ENCODE measurements at regions not wholly inside any gene's neighbourhood (a gene's known extent, or its start where the extent isn't known, plus 50 kb on each side); places are given as distances from the start of the nearest gene placed in this dataset.
"Not testable (repeated sequence)": the region's sequence is repeated elsewhere in the genome, so short reads cannot be mapped to it uniquely, and the experiment has no call there.

GRCh38 chr3:107150675-107151074 is 226.6 kb upstream of the CCDC54 start:
- no peak for DNase-seq (ENCODE audit: low spot score)

- DNase-seq (ENCODE audit: low spot score) = no peak
Measured at GRCh38 chr3:107153981-107154380, 223.3 kb upstream of the CCDC54 start.

GRCh38 chr3:107172411-107172810 is 204.8 kb upstream of the CCDC54 start:
- DNase-seq (ENCODE audit: low spot score) = no peak

- no peak for DNase-seq (ENCODE audit: low spot score)
Measured at GRCh38 chr3:107184375-107184774, 192.9 kb upstream of the CCDC54 start.

GRCh38 chr3:107188262-107188661 is 189.0 kb upstream of the CCDC54 start:
- DNase-seq (ENCODE audit: low spot score) = no peak

GRCh38 chr3:107189158-107189791 is 188.0 kb upstream of the CCDC54 start:
- no peak for DNase-seq (ENCODE audit: low spot score)

- no peak for DNase-seq (ENCODE audit: low spot score)
Measured at GRCh38 chr3:107193116-107193515, 184.1 kb upstream of the CCDC54 start.

- DNase-seq (ENCODE audit: low spot score) = no peak
Measured at GRCh38 chr3:107198581-107199181, 178.6 kb upstream of the CCDC54 start.

- no peak for DNase-seq (ENCODE audit: low spot score)
Measured at GRCh38 chr3:107201146-107201545, 176.1 kb upstream of the CCDC54 start.

GRCh38 chr3:107202885-107203284 is 174.4 kb upstream of the CCDC54 start:
- not testable (repeated sequence) for DNase-seq (ENCODE audit: low spot score)

GRCh38 chr3:107204121-107204520 is 173.1 kb upstream of the CCDC54 start:
- DNase-seq (ENCODE audit: low spot score) = no peak

- no peak for DNase-seq (ENCODE audit: low spot score)
Measured at GRCh38 chr3:107205358-107205757, 171.9 kb upstream of the CCDC54 start.

GRCh38 chr3:107206141-107206540 is 171.1 kb upstream of the CCDC54 start:
- peak; percentile 7 for DNase-seq (ENCODE audit: low spot score)

GRCh38 chr3:107206945-107207344 is 170.3 kb upstream of the CCDC54 start:
- DNase-seq (ENCODE audit: low spot score) = no peak

GRCh38 chr3:107208100-107208499 is 169.1 kb upstream of the CCDC54 start:
- no peak for DNase-seq (ENCODE audit: low spot score)

GRCh38 chr3:107208796-107209195 is 168.4 kb upstream of the CCDC54 start:
- no peak for DNase-seq (ENCODE audit: low spot score)

GRCh38 chr3:107209302-107209990 is 167.8 kb upstream of the CCDC54 start:
- no peak for DNase-seq (ENCODE audit: low spot score)

GRCh38 chr3:107211608-107212007 is 165.6 kb upstream of the CCDC54 start:
- no peak for DNase-seq (ENCODE audit: low spot score)

GRCh38 chr3:107212618-107213017 is 164.6 kb upstream of the CCDC54 start:
- DNase-seq (ENCODE audit: low spot score) = no peak

- DNase-seq (ENCODE audit: low spot score) = no peak
Measured at GRCh38 chr3:107213044-107213669, 164.1 kb upstream of the CCDC54 start.

- no peak for DNase-seq (ENCODE audit: low spot score)
Measured at GRCh38 chr3:107216229-107216628, 161.0 kb upstream of the CCDC54 start.

- no peak for DNase-seq (ENCODE audit: low spot score)
Measured at GRCh38 chr3:107216711-107217110, 160.5 kb upstream of the CCDC54 start.

- DNase-seq (ENCODE audit: low spot score) = no peak
Measured at GRCh38 chr3:107217172-107217571, 160.1 kb upstream of the CCDC54 start.

Measured in CD4-positive, alpha-beta T cell treated with Interleukin-15 for 4 hours (primary cell).